ENCODE measurements at regions not wholly inside any gene's neighbourhood (a gene's known extent, or its start where the extent isn't known, plus 50 kb on each side); places are given as distances from the start of the nearest gene placed in this dataset.

GRCh38 chr14:83541147-83541546 is 1988.8 kb upstream of the FLRT2 start:
- no peak overlapping the region for H3K4me3 ChIP-seq (ENCODE audit: low read depth, poor library complexity, severe bottlenecking)
- 83 to 88% methylated on average over 13 of the region's 13 CpGs for WGBS, 2 donors
- TF ChIP-seq CTCF (IDR thresholded peaks at IDR 0.05) (no peak), POLR2A (IDR thresholded peaks at IDR 0.05) (no peak)
- DNase-seq (ENCODE audit: low spot score in 2 of 2) = no peak
- intact Hi-C loops (cut with DNase I; ENCODE audit: low total_unique reads) = no loop called here

GRCh38 chr14:83548061-83548839 is 1981.7 kb upstream of the FLRT2 start:
- no peak overlapping the region for H3K4me3 ChIP-seq (ENCODE audit: low read depth, poor library complexity, severe bottlenecking)
- intact Hi-C loops (cut with DNase I; ENCODE audit: low total_unique reads) = no loop called here
- DNase-seq (ENCODE audit: low spot score in 2 of 2) = no peak
- TF ChIP-seq POLR2A (IDR thresholded peaks at IDR 0.05) = no peak
- TF ChIP-seq CTCF (IDR thresholded peaks at IDR 0.05) = no peak
- WGBS, 2 donors = 44 to 51% methylated on average over 5 of the region's 5 CpGs

- WGBS, 2 donors = 64 to 68% methylated on average over 2 of the region's 2 CpGs
- no peak for TF ChIP-seq CTCF (IDR thresholded peaks at IDR 0.05)
- no peak for TF ChIP-seq POLR2A (IDR thresholded peaks at IDR 0.05)
- intact Hi-C loops (cut with DNase I; ENCODE audit: low total_unique reads) = no loop called here
- no peak for DNase-seq (ENCODE audit: low spot score in 2 of 2)
- H3K4me3 ChIP-seq (ENCODE audit: low read depth, poor library complexity, severe bottlenecking) = no peak overlapping the region
These were observed 1973.9 kb upstream of the FLRT2 start for GRCh38 chr14:83556065-83556464.

GRCh38 chr14:83556746-83557453 is 1973.0 kb upstream of the FLRT2 start:
- DNase-seq (ENCODE audit: low spot score in 2 of 2) = no peak
- H3K4me3 ChIP-seq (ENCODE audit: low read depth, poor library complexity, severe bottlenecking) = no peak overlapping the region
- intact Hi-C loops (cut with DNase I; ENCODE audit: low total_unique reads) = no loop called here
- TF ChIP-seq POLR2A (IDR thresholded peaks at IDR 0.05) = no peak
- WGBS, 2 donors = 93 to 96% methylated on average over 9 of the region's 9 CpGs

GRCh38 chr14:83558946-83559345 is 1971.0 kb upstream of the FLRT2 start:
- H3K4me3 ChIP-seq (ENCODE audit: low read depth, poor library complexity, severe bottlenecking) = no peak overlapping the region
- intact Hi-C loops (cut with DNase I; ENCODE audit: low total_unique reads) = no loop called here
- no peak for DNase-seq (ENCODE audit: low spot score in 2 of 2)
- no peak for TF ChIP-seq POLR2A (IDR thresholded peaks at IDR 0.05)
- TF ChIP-seq CTCF (IDR thresholded peaks at IDR 0.05) = no peak

- intact Hi-C loops (cut with DNase I; ENCODE audit: low total_unique reads) = no loop called here
- TF ChIP-seq POLR2A (IDR thresholded peaks at IDR 0.05) (no peak), CTCF (IDR thresholded peaks at IDR 0.05) (no peak)
- no peak overlapping the region for H3K4me3 ChIP-seq (ENCODE audit: low read depth, poor library complexity, severe bottlenecking)
- no peak for DNase-seq (ENCODE audit: low spot score in 2 of 2)
These were observed 1970.2 kb upstream of the FLRT2 start for GRCh38 chr14:83559721-83560120.
